Heart right ventricle (tissue), 16 donors: ENCODE measurements at regions not wholly inside any gene's neighbourhood (a gene's known extent, or its start where the extent isn't known, plus 50 kb on each side); places are given as distances from the start of the nearest gene placed in this dataset.
A peak's percentile ranks its signal among the peaks of the same experiment; 100 is the strongest.

Experiments
- ATAC-seq, 8 donors: fragments of 200-7000 bp; cut with Tn5 transposase; one replicate each; pipeline ENCODE4 v1.9.1; 2020; ENCODE audit warnings: mild to moderate bottlenecking in 8 of 8, moderate library complexity in 8 of 8, moderate number of reproducible peaks in 1 of 8
- DNase-seq, 2 donors: peaks; one replicate each; pipeline ENCODE4 v3.0.0-alpha.2; 2020
- H3K27ac ChIP-seq, 10 donors: fragments of 200-600 bp; sonication (generic) in 2 of 10; one replicate each; pipeline versions ENCODE4 v1.5.0 to v1.8.0; 2020 to 2022; ENCODE audit warnings: mild to moderate bottlenecking in 3 of 10
- H3K27me3 ChIP-seq, 7 donors: fragments of 200-600 bp; one replicate each; pipeline ENCODE4 v1.8.0; 2021 to 2022; ENCODE audit warnings: mild to moderate bottlenecking in 2 of 7
- H3K36me3 ChIP-seq, 9 donors: fragments of 200-600 bp; sonication (generic) in 1 of 9; one replicate each; pipeline versions ENCODE4 v1.5.0 to v1.8.0; 2020 to 2022; ENCODE audit warnings: mild to moderate bottlenecking in 2 of 9
- H3K4me1 ChIP-seq, 9 donors: fragments of 200-600 bp; sonication (generic) in 1 of 9; one replicate each; pipeline versions ENCODE4 v1.5.0 to v1.8.0; 2020 to 2022; ENCODE audit warnings: mild to moderate bottlenecking in 4 of 9
- H3K4me3 ChIP-seq, 10 donors: fragments of 200-600 bp; sonication (generic) in 2 of 10; one replicate each; pipeline versions ENCODE4 v1.5.0 to v1.8.0; 2020 to 2022; ENCODE audit warnings: mild to moderate bottlenecking in 7 of 10, moderate library complexity in 2 of 10
- H3K9me3 ChIP-seq, 11 donors: fragments of 200-600 bp in 10 of 11; sonication (generic) in 2 of 11; one replicate each; pipeline versions ENCODE4 v1.5.0 to v1.8.0; 2013 to 2022; ENCODE audit warnings: mild to moderate bottlenecking in 2 of 11, control low read depth in 1 of 11, moderate library complexity in 1 of 11
- CTCF ChIP-seq, 9 donors: fragments of 200-600 bp; sonication (generic) in 2 of 9; IDR thresholded peaks; one replicate each; pipeline versions ENCODE4 v1.5.0 to v1.8.0; 2021 to 2022; ENCODE audit warnings: antibody characterized with exemption in 9 of 9, mild to moderate bottlenecking in 5 of 9, moderate library complexity in 1 of 9
- WGBS, 2 donors: extraction: QIAGEN DNeasy Blood & Tissue Kit; methylation state at CpG; one replicate each; pipeline ENCODE4 v1.1.7; 2013; ENCODE audit warnings: inconsistent platforms in 1 of 2; 5-methylcytosine and 5-hydroxymethylcytosine counted together
- intact Hi-C, 10 donors: fragments of 100-400 bp; cut with DNase I; formaldehyde crosslinking; loops; one replicate each; pipeline versions ENCODE4 v1.11.1 to v1.14.2; 2022
- donor health status: Arrhythmogenic right ventricular cardiomyopathy.
- donor health status: ischemic (EF 13 %, LVEDD 7.1; RV severe dilation, severe dysfunction).
- donor health status: healthy with polysubstance abuse.
- donor health status: DM: no; HTN: yes; CAD: no.
- donor health status: DM: no; HTN: no; CAD: no.
- donor health status: ischemic (EF 25% LVEDD 6.9; RV normal size, moderate dysfunction).
- donor health status: ischemic (EF 25% LVEDD 5.7; RV mildly dilated, moderate dysfunction).
- donor health status: healthy.
- donor health status: DM: yes; HTN: yes; CAD: no.
- donor health status: Ischemic cardiomyopathy.
- donor health status: ischemic (EF 35%, LVEDD 5.7; RV mildly dilated, moderate dysfunction).
- donor health status: nonischemic (EF 11% LVEDD 7.7; RV severe dilation, severe dysfunction).
- donor health status: DM: yes; HTN: yes; CAD: no.
- donor health status: PGD.
- donor health status: ischemic (EF 29% LVEDD 5.4; RV normal size, mild dysfunction).
- donor health status: nonischemic (EF 23%, LVEDD 6.1; RV moderate dilation, normal function).

- no peak for ATAC-seq
- Histone ChIP-seq H3K4me1 (peaks cover 0 to 23% (median 12%) of the 10 kb centered on the region in 9 donors), H3K9me3 (no peaks in the 10 kb centered on the region), H3K4me3 (no peak overlapping the region), H3K27me3 (peaks cover 0 to 11% (median 0%) of the 10 kb centered on the region in 7 donors), H3K36me3 (no peaks in the 10 kb centered on the region), H3K27ac (no peak overlapping the region)
- DNase-seq: no peak
- TF ChIP-seq CTCF (IDR thresholded peaks at IDR 0.05): no peak
- intact Hi-C loops: loop anchor here in 1 of 10 donors (5.0 kb wide), 1 partner anchor 491 kb away; no protein-coding TSS in a partner anchor
- WGBS, 2 donors: 89 to 90% methylated on average over 9 of the region's 9 CpGs
Observed at GRCh38 chr20:4610871-4611270, 75.4 kb upstream of the PRNP start.

- Histone ChIP-seq H3K27ac (no peak overlapping the region), H3K4me1 (peaks cover 0 to 24% (median 12%) of the 10 kb centered on the region in 9 donors), H3K27me3 (peaks cover 0 to 12% (median 0%) of the 10 kb centered on the region in 7 donors), H3K36me3 (no peaks in the 10 kb centered on the region), H3K9me3 (no peaks in the 10 kb centered on the region), H3K4me3 (no peak overlapping the region)
- 95 to 98% methylated on average over 5 of the region's 5 CpGs for WGBS, 2 donors
- TF ChIP-seq CTCF (IDR thresholded peaks at IDR 0.05): no peak
- ATAC-seq: no peak
- DNase-seq: no peak
- intact Hi-C loops: loop anchor here in 9 of 10 donors (5.0 to 10.0 kb wide), 6 partner anchors 113 to 495 kb away; partner anchors contain the start of gene PRND (in 2 of the 9)
Observed at GRCh38 chr20:4609511-4609910, 76.7 kb upstream of the PRNP start.

- no peaks in the 10 kb centered on the region for H3K9me3 ChIP-seq
- ATAC-seq (no peak), DNase-seq (no peak)
- WGBS, 2 donors: 78 to 85% methylated on average over 6 of the region's 6 CpGs
- intact Hi-C loops: loop anchor here in 9 of 10 donors (5.0 to 10.0 kb wide), 6 partner anchors 113 to 496 kb away; partner anchors contain the start of gene PRND (in 2 of the 9)
- H3K27me3 ChIP-seq: peaks cover 0 to 12% (median 0%) of the 10 kb centered on the region in 7 donors
- H3K4me3 ChIP-seq: no peak overlapping the region
- H3K27ac ChIP-seq: no peak overlapping the region
- peaks cover 0 to 25% (median 7%) of the 10 kb centered on the region in 9 donors for H3K4me1 ChIP-seq
- H3K36me3 ChIP-seq: no peaks in the 10 kb centered on the region
- TF ChIP-seq CTCF (IDR thresholded peaks at IDR 0.05): no peak
Observed at GRCh38 chr20:4608861-4609260, 77.4 kb upstream of the PRNP start.

GRCh38 chr20:4607287-4607713 is 79.0 kb upstream of the PRNP start:
- peak in 1 of 2 donors; percentile 64 for DNase-seq
- peak; percentile 89 to 97 (median 95) for TF ChIP-seq CTCF (IDR thresholded peaks at IDR 0.05)
- ATAC-seq: peak; percentile 52 to 83 (median 79)
- H3K27ac ChIP-seq: no peak overlapping the region
- H3K4me3 ChIP-seq: no peak overlapping the region
- no peaks in the 10 kb centered on the region for H3K9me3 ChIP-seq
- intact Hi-C loops: loop anchor here (1.0 to 10.0 kb wide), 8 partner anchors 113 to 498 kb away; partner anchors contain the start of gene PRND (in 4 of the 10)
- 30% methylated on average over 13 of the region's 13 CpGs for WGBS, 2 donors
- no peaks in the 10 kb centered on the region for H3K36me3 ChIP-seq
- H3K27me3 ChIP-seq: peaks cover 0 to 16% (median 0%) of the 10 kb centered on the region in 7 donors
- peaks cover 0 to 18% (median 0%) of the 10 kb centered on the region in 9 donors for H3K4me1 ChIP-seq
